Neural progenitor cell (in vitro differentiated cells): ENCODE measurements at regions not wholly inside any gene's neighbourhood (a gene's known extent, or its start where the extent isn't known, plus 50 kb on each side); places are given as distances from the start of the nearest gene placed in this dataset.

Experiments used
- DNase-seq: peaks from one replicate; pipeline ENCODE4 v3.0.0-alpha.2; 2016; ENCODE audit warnings: low spot score
- H2AFZ ChIP-seq: fragments of 200-600 bp; sonication (generic); replicated peaks from 2 replicates; pipeline ENCODE4 v1.6.1; 2016; ENCODE audit warnings: antibody characterized with exemption
- H3F3A ChIP-seq: fragments of 200-600 bp; sonication (generic); 2 replicates; pipeline ENCODE4 v1.6.1; 2016; ENCODE audit warnings: antibody characterized with exemption, low read depth
- H3K27ac ChIP-seq: fragments of 200-600 bp; sonication (generic); 2 replicates; pipeline ENCODE4 v1.5.1; 2016; ENCODE audit warnings: mild to moderate bottlenecking
- H3K27me3 ChIP-seq: fragments of 200-600 bp; sonication (generic); 2 replicates; pipeline ENCODE4 v1.6.1; 2016; ENCODE audit warnings: mild to moderate bottlenecking, moderate library complexity
- H3K36me3 ChIP-seq: fragments of 200-600 bp; sonication (generic); 2 replicates; pipeline ENCODE4 v1.5.1; 2016
- H3K4me1 ChIP-seq: fragments of 200-600 bp; sonication (generic); 2 replicates; pipeline ENCODE4 v1.6.1; 2016; ENCODE audit warnings: mixed run types
- H3K4me2 ChIP-seq: fragments of 200-600 bp; sonication (generic); 2 replicates; pipeline ENCODE4 v1.6.1; 2016
- H3K4me3 ChIP-seq: fragments of 200-600 bp; sonication (generic); 2 replicates; pipeline ENCODE4 v1.5.1; 2016
- H3K79me2 ChIP-seq: fragments of 200-600 bp; sonication (generic); 2 replicates; pipeline ENCODE4 v1.6.1; 2016; ENCODE audit warnings: low read depth
- H3K9ac ChIP-seq: fragments of 200-600 bp; sonication (generic); 2 replicates; pipeline ENCODE4 v1.6.1; 2016
- H3K9me3 ChIP-seq: fragments of 200-600 bp; sonication (generic); 2 replicates; pipeline ENCODE4 v1.5.1; 2016; ENCODE audit warnings: low read depth
- H4K20me1 ChIP-seq: fragments of 200-600 bp; sonication (generic); 2 replicates; pipeline ENCODE4 v1.6.1; 2016; ENCODE audit warnings: low read depth
- H3K27ac Mint-ChIP-seq: 3 replicates; pipeline ENCODE4 v1.8.0; 2021; ENCODE audit warnings: mixed read lengths
- H3K27me3 Mint-ChIP-seq: 2 replicates; pipeline ENCODE4 v1.8.0; 2022; ENCODE audit warnings: low read depth, mild to moderate bottlenecking, inconsistent platforms, moderate library complexity, mixed read lengths; ENCODE audit not compliant: insufficient read depth
- H3K36me3 Mint-ChIP-seq: 3 replicates; pipeline ENCODE4 v1.8.0; 2021; ENCODE audit warnings: mixed read lengths
- H3K4me1 Mint-ChIP-seq: 3 replicates; pipeline ENCODE4 v1.8.0; 2021; ENCODE audit warnings: mixed read lengths
- H3K4me3 Mint-ChIP-seq: 3 replicates; pipeline ENCODE4 v1.8.0; 2021; ENCODE audit warnings: mild to moderate bottlenecking, moderate library complexity, mixed read lengths
- H3K9me3 Mint-ChIP-seq: 3 replicates; pipeline ENCODE4 v1.8.0; 2020; ENCODE audit warnings: mixed read lengths
- CTCF ChIP-seq: fragments of 200-600 bp; sonication (generic); IDR thresholded peaks from 2 replicates; pipeline ENCODE4 v1.5.1; 2017; ENCODE audit warnings: antibody characterized with exemption, mild to moderate bottlenecking
- EZH2 ChIP-seq: fragments of 200-600 bp; sonication (generic); IDR thresholded peaks from 2 replicates; pipeline ENCODE4 v1.6.1; 2017; ENCODE audit warnings: antibody characterized with exemption, mild to moderate bottlenecking, moderate library complexity
- EZH2phosphoT487 ChIP-seq: fragments of 200-600 bp; sonication (generic); IDR thresholded peaks from 2 replicates; pipeline ENCODE4 v1.6.1; 2017; ENCODE audit warnings: antibody characterized with exemption

- H3K4me2 ChIP-seq = no peak overlapping the region
- no peak overlapping the region for H3K27ac ChIP-seq
- H4K20me1 ChIP-seq = no peaks in the 10 kb centered on the region
- Mint-ChIP-seq H3K4me3 (no peak overlapping the region), H3K27ac (no peak overlapping the region), H3K27me3 (no peaks in the 10 kb centered on the region), H3K36me3 (no peaks in the 10 kb centered on the region), H3K4me1 (no peaks in the 10 kb centered on the region), H3K9me3 (no peaks in the 10 kb centered on the region)
- no peaks in the 10 kb centered on the region for H3K27me3 ChIP-seq
- no peak overlapping the region for H3K9ac ChIP-seq
- no peaks in the 10 kb centered on the region for H3K79me2 ChIP-seq
- H2AFZ ChIP-seq = no peak overlapping the region
- no peak overlapping the region for H3K4me3 ChIP-seq
- no peaks in the 10 kb centered on the region for H3K36me3 ChIP-seq
- H3K4me1 ChIP-seq = no peaks in the 10 kb centered on the region
- no peaks in the 10 kb centered on the region for H3F3A ChIP-seq
- H3K9me3 ChIP-seq = no peaks in the 10 kb centered on the region
- DNase-seq = no peak
- no peak for TF ChIP-seq EZH2phosphoT487
- no peak for TF ChIP-seq EZH2
- TF ChIP-seq CTCF = no peak
These were observed 183.3 kb upstream of the INTU start for GRCh38 chr4:127449449-127449848.

- H3K27ac Mint-ChIP-seq = no peak overlapping the region
- H3K4me3 ChIP-seq = no peak overlapping the region
- no peak overlapping the region for H3K9ac ChIP-seq
- no peaks in the 10 kb centered on the region for H3K79me2 ChIP-seq
- no peaks in the 10 kb centered on the region for H3F3A ChIP-seq
- no peaks in the 10 kb centered on the region for H3K36me3 Mint-ChIP-seq
- TF ChIP-seq EZH2 = no peak
- no peak for TF ChIP-seq EZH2phosphoT487
- no peak for TF ChIP-seq CTCF
- no peaks in the 10 kb centered on the region for H3K27me3 ChIP-seq
- no peak for DNase-seq
- H3K4me1 ChIP-seq = no peaks in the 10 kb centered on the region
- H3K9me3 Mint-ChIP-seq = no peaks in the 10 kb centered on the region
- no peak overlapping the region for H3K4me3 Mint-ChIP-seq
- no peak overlapping the region for H3K4me2 ChIP-seq
- H3K4me1 Mint-ChIP-seq = no peaks in the 10 kb centered on the region
- no peaks in the 10 kb centered on the region for H3K27me3 Mint-ChIP-seq
- H3K9me3 ChIP-seq = no peaks in the 10 kb centered on the region
- H3K27ac ChIP-seq = no peak overlapping the region
- no peak overlapping the region for H2AFZ ChIP-seq
- H3K36me3 ChIP-seq = no peaks in the 10 kb centered on the region
- H4K20me1 ChIP-seq = no peaks in the 10 kb centered on the region
These were observed 182.5 kb upstream of the INTU start for GRCh38 chr4:127450276-127450675.

DNA sequence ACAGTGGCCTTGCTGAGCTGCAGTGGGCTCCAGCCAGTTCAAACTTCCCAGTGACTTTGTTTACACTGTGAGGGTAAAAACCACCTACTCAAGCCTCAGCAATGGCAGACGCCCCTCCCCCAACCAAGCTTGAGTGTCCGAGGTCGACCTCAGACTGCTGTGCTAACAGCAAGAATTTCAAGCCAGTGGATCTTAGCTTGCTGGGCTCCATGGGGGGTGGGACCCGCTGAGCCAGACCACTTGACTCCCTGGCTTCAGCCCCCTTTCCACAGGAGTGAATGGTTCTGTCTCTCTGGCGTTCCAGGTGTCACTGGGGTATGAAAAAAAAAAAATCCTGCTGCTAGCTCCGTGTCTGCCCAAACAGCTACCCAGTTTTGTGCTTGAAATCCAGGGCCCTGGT is 168.9 kb upstream of the INTU start:
- H3K9ac ChIP-seq = no peak overlapping the region
- Mint-ChIP-seq H3K9me3 (peaks cover 6% of the 10 kb centered on the region), H3K27ac (no peak overlapping the region), H3K4me1 (no peaks in the 10 kb centered on the region), H3K4me3 (no peak overlapping the region), H3K27me3 (no peaks in the 10 kb centered on the region), H3K36me3 (no peaks in the 10 kb centered on the region)
- no peaks in the 10 kb centered on the region for H3K79me2 ChIP-seq
- no peaks in the 10 kb centered on the region for H4K20me1 ChIP-seq
- peak; percentile 11 for DNase-seq
- no peak overlapping the region for H2AFZ ChIP-seq
- no peaks in the 10 kb centered on the region for H3K36me3 ChIP-seq
- no peak overlapping the region for H3K27ac ChIP-seq
- peak overlapping the region; percentile 27 for H3K4me2 ChIP-seq
- no peak overlapping the region for H3K4me3 ChIP-seq
- H3K27me3 ChIP-seq = no peaks in the 10 kb centered on the region
- TF ChIP-seq EZH2 (no peak), EZH2phosphoT487 (no peak), CTCF (no peak)
- no peaks in the 10 kb centered on the region for H3F3A ChIP-seq
- H3K4me1 ChIP-seq = peaks cover 3% of the 10 kb centered on the region
- no peaks in the 10 kb centered on the region for H3K9me3 ChIP-seq

DNA sequence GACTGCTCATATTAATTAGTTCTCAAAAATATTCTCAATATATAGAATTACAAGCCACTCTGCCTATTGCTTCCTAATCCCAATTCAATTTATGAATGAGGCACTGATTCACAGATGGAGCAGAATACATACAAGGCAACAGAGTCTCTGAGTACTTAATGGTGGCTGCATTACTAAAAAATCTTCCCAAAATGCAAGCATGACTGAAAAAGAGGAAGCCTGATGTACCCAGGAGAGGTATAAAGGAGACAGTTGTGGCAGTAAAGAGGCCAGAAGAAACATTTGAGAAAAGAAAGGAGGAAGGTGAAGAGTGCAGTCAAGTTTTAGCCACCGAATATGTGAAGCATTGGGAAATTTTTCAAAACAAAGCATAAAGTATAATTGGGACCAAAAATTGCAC is 163.2 kb upstream of the INTU start:
- no peaks in the 10 kb centered on the region for H3K9me3 ChIP-seq
- no peaks in the 10 kb centered on the region for H4K20me1 ChIP-seq
- Mint-ChIP-seq H3K4me3 (no peak overlapping the region), H3K4me1 (no peaks in the 10 kb centered on the region), H3K36me3 (no peaks in the 10 kb centered on the region), H3K27ac (no peak overlapping the region), H3K27me3 (no peaks in the 10 kb centered on the region), H3K9me3 (peaks cover 9% of the 10 kb centered on the region)
- H3K4me1 ChIP-seq = no peaks in the 10 kb centered on the region
- no peaks in the 10 kb centered on the region for H3K27me3 ChIP-seq
- TF ChIP-seq EZH2phosphoT487 (no peak), EZH2 (no peak), CTCF (no peak)
- no peak overlapping the region for H3K27ac ChIP-seq
- no peaks in the 10 kb centered on the region for H3K79me2 ChIP-seq
- H3K4me2 ChIP-seq = no peak overlapping the region
- no peak overlapping the region for H3K9ac ChIP-seq
- H2AFZ ChIP-seq = no peak overlapping the region
- no peaks in the 10 kb centered on the region for H3K36me3 ChIP-seq
- no peaks in the 10 kb centered on the region for H3F3A ChIP-seq
- no peak overlapping the region for H3K4me3 ChIP-seq
- no peak for DNase-seq
